OCI-LY7 (cell line): ENCODE measurements at regions not wholly inside any gene's neighbourhood (a gene's known extent, or its start where the extent isn't known, plus 50 kb on each side); places are given as distances from the start of the nearest gene placed in this dataset.
"Not testable (repeated sequence)": the region's sequence is repeated elsewhere in the genome, so short reads cannot be mapped to it uniquely, and the experiment has no call there.

Experiments
- EZH2phosphoT487 ChIP-seq: fragments of 200-600 bp; sonication (generic); IDR thresholded peaks from 2 replicates; pipeline ENCODE4 v1.6.1; 2018; ENCODE audit warnings: low read depth, borderline replicate concordance, mild to moderate bottlenecking, mixed run types, antibody characterized with exemption, low read length, moderate library complexity, mixed read lengths
- TF ChIP-seq, protein P1 (sequence below): fragments of 200-600 bp; sonication (generic); conservative IDR thresholded peaks from 2 replicates; pipeline ENCODE4 v1.5.1; 2014; ENCODE audit warnings: mild to moderate bottlenecking, antibody characterized with exemption, low read length, moderate library complexity, mixed read lengths

DNA sequence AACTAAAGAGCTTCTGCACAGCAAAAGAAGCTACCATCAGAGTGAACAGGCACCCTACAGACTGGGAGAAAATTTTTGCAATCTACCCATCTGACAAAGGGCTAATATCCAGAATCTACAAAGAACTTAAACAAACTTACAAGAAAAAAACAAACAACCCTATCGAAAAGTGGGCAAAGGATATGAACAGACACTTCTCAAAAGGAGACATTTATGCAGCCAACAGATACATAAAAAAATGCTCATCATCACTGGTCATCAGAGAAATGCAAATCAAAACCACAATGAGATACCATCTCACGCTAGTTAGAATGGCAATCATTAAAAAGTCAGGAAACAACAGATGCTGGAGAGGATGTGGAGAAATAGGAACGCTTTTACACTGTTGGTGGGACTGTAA lies 72.1 kb downstream of the ELAPOR2 start:
- TF ChIP-seq, protein P1, sequence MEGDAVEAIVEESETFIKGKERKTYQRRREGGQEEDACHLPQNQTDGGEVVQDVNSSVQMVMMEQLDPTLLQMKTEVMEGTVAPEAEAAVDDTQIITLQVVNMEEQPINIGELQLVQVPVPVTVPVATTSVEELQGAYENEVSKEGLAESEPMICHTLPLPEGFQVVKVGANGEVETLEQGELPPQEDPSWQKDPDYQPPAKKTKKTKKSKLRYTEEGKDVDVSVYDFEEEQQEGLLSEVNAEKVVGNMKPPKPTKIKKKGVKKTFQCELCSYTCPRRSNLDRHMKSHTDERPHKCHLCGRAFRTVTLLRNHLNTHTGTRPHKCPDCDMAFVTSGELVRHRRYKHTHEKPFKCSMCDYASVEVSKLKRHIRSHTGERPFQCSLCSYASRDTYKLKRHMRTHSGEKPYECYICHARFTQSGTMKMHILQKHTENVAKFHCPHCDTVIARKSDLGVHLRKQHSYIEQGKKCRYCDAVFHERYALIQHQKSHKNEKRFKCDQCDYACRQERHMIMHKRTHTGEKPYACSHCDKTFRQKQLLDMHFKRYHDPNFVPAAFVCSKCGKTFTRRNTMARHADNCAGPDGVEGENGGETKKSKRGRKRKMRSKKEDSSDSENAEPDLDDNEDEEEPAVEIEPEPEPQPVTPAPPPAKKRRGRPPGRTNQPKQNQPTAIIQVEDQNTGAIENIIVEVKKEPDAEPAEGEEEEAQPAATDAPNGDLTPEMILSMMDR = not testable (repeated sequence)
- not testable (repeated sequence) for TF ChIP-seq EZH2phosphoT487
